ENCODE measurements at regions not wholly inside any gene's neighbourhood (a gene's known extent, or its start where the extent isn't known, plus 50 kb on each side); places are given as distances from the start of the nearest gene placed in this dataset.
"Not testable (repeated sequence)": the region's sequence is repeated elsewhere in the genome, so short reads cannot be mapped to it uniquely, and the experiment has no call there.

DNA sequence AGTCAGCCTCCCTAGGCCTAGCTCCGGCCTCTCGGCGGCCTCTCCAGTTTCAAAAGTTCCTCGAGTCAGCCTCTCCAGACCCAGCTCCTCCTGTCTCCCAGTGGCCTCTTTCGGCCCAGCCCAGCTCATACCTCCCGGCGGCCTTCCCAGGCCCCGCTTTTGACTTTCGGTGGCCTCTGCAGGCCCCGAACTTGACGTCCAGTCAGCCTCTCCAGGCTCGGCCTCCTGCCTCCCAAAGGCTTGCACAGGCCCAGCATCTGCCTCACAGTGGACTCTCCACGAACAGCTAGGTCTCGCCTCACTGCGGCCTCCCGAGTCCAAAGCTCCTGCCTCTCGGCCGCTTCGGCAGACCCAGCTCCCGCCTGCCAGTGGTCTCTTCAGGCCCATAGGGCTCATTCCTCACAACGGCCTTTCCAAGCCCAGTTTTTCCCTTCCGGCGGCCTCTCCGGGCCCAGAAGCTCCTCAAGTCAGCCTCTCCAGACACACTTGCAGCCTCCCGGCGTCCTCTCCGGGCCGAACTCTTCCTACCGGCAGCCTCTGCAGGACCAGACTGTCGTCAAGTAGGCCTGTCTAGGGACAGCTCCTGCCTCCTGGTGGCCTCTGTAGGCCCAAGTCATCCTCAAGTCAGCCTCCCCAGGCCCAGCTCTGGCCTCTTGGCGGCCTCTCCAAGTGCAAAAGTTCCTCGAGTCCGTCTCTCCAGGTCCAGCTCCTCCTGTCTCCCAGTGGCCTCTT, 249.9 kb upstream of the ZNF722 start:
- not testable (repeated sequence) for DNase-seq (ENCODE audit: low spot score)

DNA sequence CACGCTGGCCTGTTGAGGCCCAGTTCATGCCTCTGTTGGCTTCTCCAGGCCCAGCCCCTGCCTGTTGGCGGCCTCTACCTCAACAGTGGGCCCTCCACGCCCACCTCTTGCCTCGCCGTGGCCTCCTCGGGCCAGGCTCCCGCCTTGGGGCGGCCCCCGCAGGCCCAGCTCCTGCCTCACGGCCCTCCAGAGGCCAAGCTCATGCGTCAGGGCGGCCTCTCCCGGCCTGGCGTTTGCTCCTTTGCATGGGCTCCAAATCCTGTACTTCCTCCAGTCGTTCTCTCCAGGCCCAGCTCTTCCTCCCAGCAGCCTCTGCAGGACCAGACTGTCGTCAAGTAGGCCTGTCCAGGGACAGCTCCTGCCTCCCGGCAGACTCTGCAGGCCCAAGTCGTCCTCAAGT, 246.2 kb upstream of the ZNF722 start:
- not testable (repeated sequence) for DNase-seq (ENCODE audit: low spot score)

DNA sequence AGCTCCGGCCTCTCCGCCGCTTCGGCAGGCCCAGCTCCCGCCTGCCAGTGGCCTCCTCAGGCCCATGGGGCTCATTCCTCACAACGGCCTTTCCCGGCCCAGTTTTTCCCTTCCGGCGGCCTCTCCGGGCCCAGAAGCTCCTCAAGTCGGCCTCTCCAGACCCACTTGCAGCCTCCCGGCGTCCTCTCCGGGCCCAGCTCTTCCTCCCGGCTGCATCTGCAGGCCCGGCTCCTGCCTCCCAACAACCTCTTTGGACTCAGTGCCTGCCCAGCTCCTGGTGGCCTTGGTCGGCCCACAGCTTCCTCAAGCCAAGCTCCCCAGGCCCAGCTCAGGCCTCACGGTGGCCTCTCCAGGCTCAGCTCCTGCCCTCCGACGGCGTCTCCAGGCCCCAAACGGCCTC, 245.5 kb upstream of the ZNF722 start:
- not testable (repeated sequence) for DNase-seq (ENCODE audit: low spot score)

DNA sequence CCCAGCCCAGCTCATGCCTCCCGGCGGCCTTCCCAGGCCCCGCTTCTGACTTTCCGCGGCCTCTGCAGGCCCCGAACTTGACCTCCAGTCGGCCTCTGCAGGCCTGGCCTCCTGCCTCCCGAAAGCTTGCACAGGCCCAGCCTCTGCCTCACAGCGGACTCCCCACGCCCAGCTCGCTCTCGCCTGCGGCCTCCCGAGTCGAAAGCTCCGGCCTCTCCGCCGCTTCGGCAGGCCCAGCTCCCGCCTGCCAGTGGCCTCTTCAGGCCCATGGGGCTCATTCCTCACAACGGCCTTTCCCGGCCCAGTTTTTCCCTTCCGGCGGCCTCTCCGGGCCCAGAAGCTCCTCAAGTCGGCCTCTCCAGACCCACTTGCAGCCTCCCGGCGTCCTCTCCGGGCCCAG, 238.4 kb upstream of the ZNF722 start:
- not testable (repeated sequence) for DNase-seq (ENCODE audit: low spot score)

DNA sequence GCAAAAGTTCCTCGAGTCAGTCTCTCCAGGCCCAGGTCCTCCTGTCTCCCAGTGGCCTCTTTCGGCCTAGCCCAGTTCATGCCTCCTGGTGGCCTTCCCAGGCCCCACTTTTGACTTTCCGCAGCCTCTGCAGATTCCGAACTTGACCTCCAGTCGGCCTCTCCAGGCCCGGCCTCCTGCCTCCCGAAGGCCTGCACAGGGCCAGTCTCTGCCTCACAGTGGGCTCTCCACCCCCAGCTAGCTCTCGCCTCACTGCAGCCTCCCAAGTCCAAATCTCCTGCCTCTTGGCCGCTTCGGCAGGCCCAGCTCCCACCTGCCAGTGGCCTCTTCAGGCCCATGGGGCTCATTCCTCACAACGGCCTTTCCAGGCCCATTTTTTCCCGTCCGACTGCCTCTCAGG, 233.1 kb upstream of the ZNF722 start:
- not testable (repeated sequence) for DNase-seq (ENCODE audit: low spot score)

DNA sequence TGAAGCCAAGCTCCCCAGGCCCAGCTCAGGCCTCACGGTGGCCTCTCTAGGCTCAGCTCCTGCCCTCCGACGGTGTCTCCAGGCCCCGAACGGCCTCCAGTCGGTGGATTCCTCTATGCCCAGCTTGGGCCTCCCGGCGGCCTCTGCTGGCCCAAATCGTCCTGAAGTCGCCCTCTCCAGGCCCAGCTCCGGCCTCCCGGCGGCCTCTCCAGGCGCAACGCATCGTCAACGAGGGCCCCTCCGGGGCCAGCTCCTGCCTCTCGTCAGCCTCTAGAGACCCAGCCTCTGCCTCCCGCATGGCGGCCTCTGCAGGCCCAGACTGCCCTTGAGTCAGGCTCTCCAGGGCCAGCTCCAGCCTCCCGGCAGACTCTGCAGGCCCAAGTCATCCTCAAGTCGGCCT, 232.5 kb upstream of the ZNF722 start:
- not testable (repeated sequence) for DNase-seq (ENCODE audit: low spot score)

DNA sequence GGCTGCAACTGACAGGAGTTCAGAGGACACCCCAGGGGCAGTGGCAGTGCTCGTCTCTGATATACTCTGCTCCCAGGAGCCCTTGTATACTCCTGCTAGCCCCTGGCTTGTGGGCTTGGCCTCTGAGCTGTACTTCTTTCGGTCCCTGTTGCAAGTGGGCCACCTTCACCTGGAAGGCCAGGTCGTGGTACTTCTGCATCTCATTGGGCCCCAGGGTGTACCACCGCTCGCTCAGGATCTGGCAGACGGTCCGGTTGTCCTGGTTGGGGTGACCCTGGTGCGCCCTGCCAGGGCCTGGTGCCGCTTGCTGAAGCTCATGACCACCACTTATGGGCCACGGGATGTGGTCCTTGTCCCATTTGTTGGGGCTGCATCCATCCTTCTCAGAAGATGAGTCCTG, 228.5 kb upstream of the ZNF722 start:
- DNase-seq (ENCODE audit: low spot score): not testable (repeated sequence)

DNA sequence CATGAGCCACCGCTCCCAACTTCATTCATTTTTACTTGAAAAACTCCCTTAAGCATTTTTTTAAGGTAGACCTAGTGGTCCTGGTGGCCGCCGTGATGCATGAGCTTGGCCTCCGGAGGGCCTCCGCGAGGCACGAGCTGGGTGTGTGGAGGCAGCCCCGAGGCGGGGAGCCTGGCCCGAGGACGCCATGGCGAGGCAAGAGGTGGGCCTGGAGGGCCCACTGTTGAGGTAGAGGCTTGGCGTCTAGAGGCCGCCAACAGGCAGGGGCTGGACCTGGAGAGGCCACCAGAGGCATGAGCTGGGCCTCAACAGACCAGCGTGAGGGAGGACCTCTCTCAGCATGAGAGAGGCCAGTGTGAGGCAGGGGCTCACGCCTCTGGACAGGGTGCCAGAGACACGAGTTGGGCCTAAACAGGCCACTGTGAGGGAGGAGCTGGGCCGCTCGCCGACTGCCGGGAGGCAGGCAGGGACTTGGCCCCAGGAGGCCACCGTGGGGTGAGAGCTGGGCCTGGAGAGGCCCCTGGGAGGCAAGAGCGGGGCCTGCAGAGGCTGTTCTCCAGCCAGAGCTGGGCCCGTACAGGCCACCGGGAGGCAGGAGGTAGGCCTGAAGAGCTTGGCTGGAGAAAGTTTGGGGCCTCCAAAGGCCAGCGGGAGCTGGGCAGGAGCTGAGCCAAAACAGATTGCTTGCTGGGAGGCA, 227.1 kb upstream of the ZNF722 start:
- not testable (repeated sequence) for DNase-seq (ENCODE audit: low spot score)

DNA sequence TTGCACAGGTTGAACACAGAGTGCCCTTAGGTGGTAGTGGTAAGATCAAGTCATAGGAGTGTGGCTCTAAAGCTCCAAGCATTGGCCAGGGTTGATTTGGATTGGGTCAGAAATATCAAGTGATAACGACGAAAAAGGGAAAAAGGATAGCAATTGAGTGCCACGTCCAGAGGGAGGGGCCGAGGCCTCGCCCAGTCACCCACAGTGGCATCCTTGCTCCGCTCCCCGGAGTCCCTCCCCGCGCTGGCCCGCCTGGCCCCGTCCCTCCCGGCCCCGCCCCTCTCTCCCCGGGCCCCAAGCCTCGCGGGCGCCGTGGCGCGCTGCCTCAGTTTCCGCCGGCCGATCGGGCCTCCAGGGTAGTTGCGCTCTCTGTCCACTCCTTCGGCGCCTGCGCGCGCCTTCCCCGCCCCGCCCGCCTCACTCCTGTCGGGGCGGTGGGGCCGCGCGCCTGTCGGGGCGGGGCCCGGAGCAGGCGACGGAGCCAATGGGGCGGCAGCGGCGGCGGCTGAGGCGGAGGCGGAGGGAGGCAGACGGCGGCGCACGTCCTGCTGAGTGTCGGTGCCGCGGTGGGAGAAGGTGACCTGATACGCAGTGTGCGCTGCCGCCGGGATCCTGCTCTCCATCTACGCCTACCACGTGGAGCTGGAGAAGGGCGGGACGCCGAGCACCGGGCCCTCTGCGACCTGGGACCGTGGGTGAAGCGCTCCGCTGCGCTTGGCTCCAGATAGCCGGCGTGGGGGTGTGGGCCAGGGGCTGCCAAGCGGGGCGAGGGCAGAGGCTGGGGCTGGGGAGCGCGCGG, 209.1 kb upstream of the ZNF722 start:
- peak; percentile 13 for DNase-seq (ENCODE audit: low spot score)

DNA sequence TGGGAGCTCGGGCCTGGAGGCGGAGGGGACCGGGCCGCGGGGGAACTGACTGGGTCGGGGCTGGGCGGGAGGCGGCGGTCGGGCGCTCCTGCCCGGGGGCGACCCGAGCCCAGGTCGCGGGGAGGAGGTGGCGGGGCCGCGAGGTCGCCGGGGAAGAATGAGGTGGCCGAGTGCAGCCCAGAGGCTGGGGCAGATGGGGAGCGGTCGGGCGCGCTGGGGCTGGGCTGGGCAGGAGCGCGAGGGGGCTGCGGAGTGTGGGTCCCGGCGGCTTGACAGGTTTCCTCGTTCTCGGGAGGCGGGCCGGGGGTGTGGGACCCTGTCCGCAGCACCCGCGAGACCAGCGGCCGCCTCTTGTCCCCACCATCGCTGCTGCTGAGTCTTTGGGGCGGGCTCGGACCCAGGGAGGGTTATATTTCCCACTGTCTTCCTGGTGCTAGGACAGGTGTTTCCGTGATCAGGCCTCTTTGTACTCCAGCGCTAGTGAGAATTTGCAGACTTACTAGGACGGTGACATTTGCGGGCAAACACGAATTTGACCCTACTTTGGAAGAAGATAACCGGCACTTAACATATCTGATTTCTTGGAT, 208.4 kb upstream of the ZNF722 start:
- DNase-seq (ENCODE audit: low spot score): not testable (repeated sequence)

All from mucosa of gallbladder (tissue), 1 donor.